ENCODE measurements at regions not wholly inside any gene's neighbourhood (a gene's known extent, or its start where the extent isn't known, plus 50 kb on each side); places are given as distances from the start of the nearest gene placed in this dataset.

DNA sequence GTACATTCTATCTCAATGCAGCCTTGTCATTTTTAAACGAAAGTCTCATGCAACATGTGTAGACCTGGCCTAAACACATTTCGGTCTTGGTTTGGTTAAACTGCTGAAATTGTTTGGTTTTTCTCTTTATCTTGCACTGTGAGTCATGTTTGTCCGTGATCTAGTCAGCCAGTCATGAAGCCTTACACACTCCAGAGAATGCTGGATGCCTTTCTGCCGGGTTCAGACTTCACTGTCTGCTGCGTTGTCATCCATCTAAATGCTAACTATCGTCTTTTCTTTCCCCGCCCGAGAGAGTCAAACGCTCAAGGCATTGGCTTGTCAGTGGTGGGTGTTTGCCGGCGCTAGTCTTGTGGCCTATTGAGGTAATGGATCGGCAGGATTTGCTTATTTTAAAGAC, 1194.6 kb upstream of the WWC1 start:
- TF ChIP-seq, protein P1, sequence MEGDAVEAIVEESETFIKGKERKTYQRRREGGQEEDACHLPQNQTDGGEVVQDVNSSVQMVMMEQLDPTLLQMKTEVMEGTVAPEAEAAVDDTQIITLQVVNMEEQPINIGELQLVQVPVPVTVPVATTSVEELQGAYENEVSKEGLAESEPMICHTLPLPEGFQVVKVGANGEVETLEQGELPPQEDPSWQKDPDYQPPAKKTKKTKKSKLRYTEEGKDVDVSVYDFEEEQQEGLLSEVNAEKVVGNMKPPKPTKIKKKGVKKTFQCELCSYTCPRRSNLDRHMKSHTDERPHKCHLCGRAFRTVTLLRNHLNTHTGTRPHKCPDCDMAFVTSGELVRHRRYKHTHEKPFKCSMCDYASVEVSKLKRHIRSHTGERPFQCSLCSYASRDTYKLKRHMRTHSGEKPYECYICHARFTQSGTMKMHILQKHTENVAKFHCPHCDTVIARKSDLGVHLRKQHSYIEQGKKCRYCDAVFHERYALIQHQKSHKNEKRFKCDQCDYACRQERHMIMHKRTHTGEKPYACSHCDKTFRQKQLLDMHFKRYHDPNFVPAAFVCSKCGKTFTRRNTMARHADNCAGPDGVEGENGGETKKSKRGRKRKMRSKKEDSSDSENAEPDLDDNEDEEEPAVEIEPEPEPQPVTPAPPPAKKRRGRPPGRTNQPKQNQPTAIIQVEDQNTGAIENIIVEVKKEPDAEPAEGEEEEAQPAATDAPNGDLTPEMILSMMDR (IDR thresholded peaks at IDR 0.05), result no peak
- no peak for TF ChIP-seq POLR2A (IDR thresholded peaks at IDR 0.05)

Measured in thyroid gland (tissue), 4 donors.